ENCODE measurements at regions not wholly inside any gene's neighbourhood (a gene's known extent, or its start where the extent isn't known, plus 50 kb on each side); places are given as distances from the start of the nearest gene placed in this dataset.

GRCh38 chr12:127106697-127107096 lies 1160.3 kb upstream of the TMEM132C start:
- H3K27me3 Mint-ChIP-seq (ENCODE audit: unreplicated experiment): no peaks in the 10 kb centered on the region

GRCh38 chr12:127107744-127108143 lies 1159.2 kb upstream of the TMEM132C start:
- CTCF ChIA-PET: interaction anchor here (1.2 to 1.8 kb wide), 2 partner anchors 271 to 570 kb away, joined by 5 to 11 read pairs; no protein-coding TSS in a partner anchor
- no TSS peak for BruUV-seq (replicated peaks)
- DNase-seq: no peak
- Mint-ChIP-seq H3K4me3 (ENCODE audit: low read depth, unreplicated experiment) (no peak overlapping the region), H3K27me3 (ENCODE audit: unreplicated experiment) (no peaks in the 10 kb centered on the region), H3K27ac (ENCODE audit: unreplicated experiment) (no peak overlapping the region), H3K9me3 (ENCODE audit: low read depth, unreplicated experiment) (peaks cover 5% of the 10 kb centered on the region), H3K36me3 (ENCODE audit: insufficient read depth, unreplicated experiment) (no peaks in the 10 kb centered on the region), H3K4me1 (ENCODE audit: low read depth, unreplicated experiment) (no peaks in the 10 kb centered on the region)
- no peak for TF ChIP-seq CTCF (IDR thresholded peaks at IDR 0.05; ENCODE audit: unreplicated experiment)
- intact Hi-C loops (cut with micrococcal nuclease; ENCODE audit: unreplicated experiment): loop anchor here (1.0 to 5.0 kb wide), 3 partner anchors 274 to 585 kb away; no protein-coding TSS in a partner anchor

More at GRCh38 chr12:127106697-127107096, 1160.3 kb upstream of the TMEM132C start:
- H3K9me3 Mint-ChIP-seq (ENCODE audit: low read depth, unreplicated experiment): peaks cover 8% of the 10 kb centered on the region
- H3K27ac Mint-ChIP-seq (ENCODE audit: unreplicated experiment): no peak overlapping the region
- TF ChIP-seq CTCF (IDR thresholded peaks at IDR 0.05; ENCODE audit: unreplicated experiment): no peak
- CTCF ChIA-PET: interaction anchor here (0.7 kb wide), 1 partner anchor 777 kb away, joined by 3 read pairs; no protein-coding TSS in a partner anchor
- no peak overlapping the region for H3K4me3 Mint-ChIP-seq (ENCODE audit: low read depth, unreplicated experiment)
- H3K36me3 Mint-ChIP-seq (ENCODE audit: insufficient read depth, unreplicated experiment): no peaks in the 10 kb centered on the region
- intact Hi-C loops (cut with micrococcal nuclease; ENCODE audit: unreplicated experiment): loop anchor here (5.0 kb wide), 1 partner anchor 586 kb away; no protein-coding TSS in a partner anchor
- BruUV-seq (replicated peaks): no TSS peak
- DNase-seq: no peak
- no peaks in the 10 kb centered on the region for H3K4me1 Mint-ChIP-seq (ENCODE audit: low read depth, unreplicated experiment)

- TF ChIP-seq CTCF (IDR thresholded peaks at IDR 0.05; ENCODE audit: unreplicated experiment): peak; percentile 53
- no peaks in the 10 kb centered on the region for H3K27me3 Mint-ChIP-seq (ENCODE audit: unreplicated experiment)
- H3K9me3 Mint-ChIP-seq (ENCODE audit: low read depth, unreplicated experiment): peaks cover 5% of the 10 kb centered on the region
- peak; percentile 64 for DNase-seq
- CTCF ChIA-PET: interaction anchor here (0.8 to 1.8 kb wide), 4 partner anchors 247 to 569 kb away, joined by 3 to 11 read pairs (median 6); no protein-coding TSS in a partner anchor
- H3K36me3 Mint-ChIP-seq (ENCODE audit: insufficient read depth, unreplicated experiment): no peaks in the 10 kb centered on the region
- no peak overlapping the region for H3K4me3 Mint-ChIP-seq (ENCODE audit: low read depth, unreplicated experiment)
- intact Hi-C loops (cut with micrococcal nuclease; ENCODE audit: unreplicated experiment): loop anchor here (1.0 to 5.0 kb wide), 3 partner anchors 273 to 584 kb away; no protein-coding TSS in a partner anchor
- H3K27ac Mint-ChIP-seq (ENCODE audit: unreplicated experiment): no peak overlapping the region
- no peaks in the 10 kb centered on the region for H3K4me1 Mint-ChIP-seq (ENCODE audit: low read depth, unreplicated experiment)
- BruUV-seq (replicated peaks): no TSS peak
Observed at GRCh38 chr12:127108360-127109215, 1158.4 kb upstream of the TMEM132C start.

- intact Hi-C loops (cut with micrococcal nuclease; ENCODE audit: unreplicated experiment): loop anchor here (10.0 kb wide), 1 partner anchor 181 kb away; no protein-coding TSS in a partner anchor
- DNase-seq: no peak
- Mint-ChIP-seq H3K4me1 (ENCODE audit: low read depth, unreplicated experiment) (no peaks in the 10 kb centered on the region), H3K4me3 (ENCODE audit: low read depth, unreplicated experiment) (no peak overlapping the region), H3K27me3 (ENCODE audit: unreplicated experiment) (no peaks in the 10 kb centered on the region), H3K36me3 (ENCODE audit: insufficient read depth, unreplicated experiment) (no peaks in the 10 kb centered on the region), H3K9me3 (ENCODE audit: low read depth, unreplicated experiment) (no peaks in the 10 kb centered on the region), H3K27ac (ENCODE audit: unreplicated experiment) (no peak overlapping the region)
- CTCF ChIA-PET: no interaction called here
- BruUV-seq (replicated peaks): no TSS peak
- no peak for TF ChIP-seq CTCF (IDR thresholded peaks at IDR 0.05; ENCODE audit: unreplicated experiment)
Observed at GRCh38 chr12:127113945-127114344, 1153.0 kb upstream of the TMEM132C start.
